Right lobe of liver (tissue), 6 donors: ENCODE measurements at regions not wholly inside any gene's neighbourhood (a gene's known extent, or its start where the extent isn't known, plus 50 kb on each side); places are given as distances from the start of the nearest gene placed in this dataset.

Experiments
- ATAC-seq, 4 donors: fragments of 200-7000 bp; cut with Tn5 transposase; one replicate each; pipeline ENCODE4 v1.9.1; 2020; ENCODE audit warnings: mild to moderate bottlenecking in 4 of 4, moderate library complexity in 4 of 4
- DNase-seq, 3 donors: peaks; one replicate each; pipeline ENCODE4 v3.0.0-alpha.2; 2020
- H3K27ac ChIP-seq, 3 donors: fragments of 200-600 bp; one replicate each; pipeline ENCODE4 v1.8.0; 2022
- H3K27me3 ChIP-seq, 2 donors: fragments of 200-600 bp; one replicate each; pipeline ENCODE4 v1.8.0; 2022
- H3K36me3 ChIP-seq, 4 donors: fragments of 200-600 bp; sonication (generic) in 1 of 4; one replicate each; pipeline versions ENCODE4 v1.5.1 to v1.8.0; 2017 to 2022; ENCODE audit warnings: control low read depth in 1 of 4
- H3K4me1 ChIP-seq, 4 donors: fragments of 200-600 bp; sonication (generic) in 1 of 4; one replicate each; pipeline versions ENCODE4 v1.5.1 to v1.8.0; 2017 to 2022; ENCODE audit warnings: control low read depth in 1 of 4
- H3K4me3 ChIP-seq, 3 donors: fragments of 200-600 bp; one replicate each; pipeline ENCODE4 v1.8.0; 2022
- H3K9me3 ChIP-seq, 4 donors: fragments of 200-600 bp; sonication (generic) in 1 of 4; one replicate each; pipeline versions ENCODE4 v1.5.1 to v1.8.0; 2017 to 2022; ENCODE audit warnings: control low read depth in 1 of 4
- CTCF ChIP-seq, 4 donors: fragments of 200-600 bp in 3 of 4; fragments of 450-650 bp in 1 of 4; IDR thresholded peaks; one replicate each; pipeline versions ENCODE4 v1.5.1 to v1.8.0; 2016 to 2022; ENCODE audit warnings: antibody characterized with exemption in 4 of 4, mild to moderate bottlenecking in 2 of 4
- POLR2A ChIP-seq: fragments of 450-650 bp; IDR thresholded peaks from one replicate; pipeline ENCODE4 v1.6.1; 2017; ENCODE audit warnings: antibody characterized with exemption, mild to moderate bottlenecking
- WGBS: methylation state at CpG from one replicate; pipeline ENCODE4 v1.1.6; 2018; ENCODE audit warnings: low coverage, low lambda C conversion rate; ENCODE audit not compliant: insufficient coverage; ENCODE audit errors: missing lambda C conversion rate; 5-methylcytosine and 5-hydroxymethylcytosine counted together
- intact Hi-C, 2 donors: fragments of 100-400 bp; cut with DNase I; formaldehyde crosslinking; loops; one replicate each; pipeline versions ENCODE4 v1.11.2 to v1.14.1; 2022
- donor health status: DM: no; HTN: yes; CAD: no.
- donor health status: DM: no; HTN: no; CAD: no.
- donor health status: DM: no; HTN: no; CAD: no.
- donor health status: DM: no; HTN: yes; CAD: no.
- donor health status: DM: no; HTN: yes; CAD: no.

- H3K27ac ChIP-seq = no peak overlapping the region
- 67% methylated on average over 1 of the region's 1 CpG for whole genome bisulfite sequencing
- intact Hi-C loops = no loop called here
- no peaks in the 10 kb centered on the region for H3K4me1 ChIP-seq
- H3K9me3 ChIP-seq = no peaks in the 10 kb centered on the region
- ATAC-seq (no peak), DNase-seq (no peak)
- H3K27me3 ChIP-seq = no peaks in the 10 kb centered on the region
- H3K36me3 ChIP-seq = no peaks in the 10 kb centered on the region
- no peak for TF ChIP-seq POLR2A
- no peak for TF ChIP-seq CTCF (IDR thresholded peaks at IDR 0.05)
- H3K4me3 ChIP-seq = no peak overlapping the region
These were observed 1078.4 kb downstream of the KCNT2 start for GRCh38 chr1:195529881-195530280.

GRCh38 chr1:195520757-195521156, 1087.5 kb downstream of the KCNT2 start:
- H3K9me3 ChIP-seq = no peaks in the 10 kb centered on the region
- no peaks in the 10 kb centered on the region for H3K36me3 ChIP-seq
- H3K4me1 ChIP-seq = no peaks in the 10 kb centered on the region
- DNase-seq (no peak), ATAC-seq (no peak)
- no peak overlapping the region for H3K4me3 ChIP-seq
- intact Hi-C loops = no loop called here
- 44% methylated on average over 3 of the region's 3 CpGs for WGBS
- no peak overlapping the region for H3K27ac ChIP-seq
- no peaks in the 10 kb centered on the region for H3K27me3 ChIP-seq
- TF ChIP-seq POLR2A = no peak
- TF ChIP-seq CTCF (IDR thresholded peaks at IDR 0.05) = no peak

GRCh38 chr1:195516036-195516435, 1092.2 kb downstream of the KCNT2 start:
- H3K27ac ChIP-seq = no peak overlapping the region
- H3K27me3 ChIP-seq = no peaks in the 10 kb centered on the region
- H3K4me3 ChIP-seq = no peak overlapping the region
- TF ChIP-seq CTCF (IDR thresholded peaks at IDR 0.05) (no peak), POLR2A (no peak)
- H3K9me3 ChIP-seq = no peaks in the 10 kb centered on the region
- DNase-seq (no peak), ATAC-seq (no peak)
- intact Hi-C loops = no loop called here
- H3K4me1 ChIP-seq = no peaks in the 10 kb centered on the region
- no peaks in the 10 kb centered on the region for H3K36me3 ChIP-seq

- H3K9me3 ChIP-seq = no peaks in the 10 kb centered on the region
- no peaks in the 10 kb centered on the region for H3K36me3 ChIP-seq
- H3K4me3 ChIP-seq = no peak overlapping the region
- no peaks in the 10 kb centered on the region for H3K27me3 ChIP-seq
- ATAC-seq (no peak), DNase-seq (no peak)
- intact Hi-C loops = no loop called here
- no peak for TF ChIP-seq POLR2A
- no peak for TF ChIP-seq CTCF (IDR thresholded peaks at IDR 0.05)
- H3K4me1 ChIP-seq = no peaks in the 10 kb centered on the region
- WGBS = 86% methylated on average over 1 of the region's 1 CpG
- H3K27ac ChIP-seq = no peak overlapping the region
These were observed 1096.7 kb downstream of the KCNT2 start for GRCh38 chr1:195511501-195511900.

GRCh38 chr1:195501118-195501517, 1107.1 kb downstream of the KCNT2 start:
- Histone ChIP-seq H3K4me3 (no peak overlapping the region), H3K9me3 (no peaks in the 10 kb centered on the region), H3K36me3 (no peaks in the 10 kb centered on the region), H3K4me1 (no peaks in the 10 kb centered on the region), H3K27me3 (no peaks in the 10 kb centered on the region), H3K27ac (no peak overlapping the region)
- ATAC-seq = no peak
- no peak for DNase-seq
- TF ChIP-seq CTCF (IDR thresholded peaks at IDR 0.05) = no peak
- no peak for TF ChIP-seq POLR2A
- WGBS = 60% methylated on average over 2 of the region's 2 CpGs
- intact Hi-C loops = no loop called here
